Activated CD8-positive, alpha-beta memory T cell treated with anti-CD3 and anti-CD28 coated beads, Interleukin-2, amount 10 ng/mL, durations not matched to agents 7 days and 5 days (primary cell): ENCODE measurements at regions not wholly inside any gene's neighbourhood (a gene's known extent, or its start where the extent isn't known, plus 50 kb on each side); places are given as distances from the start of the nearest gene placed in this dataset.

Experiments
- ATAC-seq: fragments of 150-1000 bp; cut with Tn5 transposase; one replicate; pipeline ENCODE4 v1.10.0; 2021; ENCODE audit warnings: moderate library complexity
- CTCF ChIA-PET: fragments of 350-600 bp; sonication (Branson Sonifier 250); formaldehyde crosslinking; loops from one replicate; lab custom pipeline; 2021; ENCODE audit warnings: antibody characterized with exemption; lab: Charles Lee
- DNase-seq: peaks from one replicate; pipeline ENCODE4 v3.0.0-alpha.2; 2020
- H3K27ac Mint-ChIP-seq: one replicate; pipeline ENCODE4 v1.8.0; 2021; ENCODE audit warnings: mild to moderate bottlenecking, mixed read lengths
- H3K27me3 Mint-ChIP-seq: one replicate; pipeline ENCODE4 v1.8.0; 2021; ENCODE audit warnings: mixed read lengths
- H3K36me3 Mint-ChIP-seq: one replicate; pipeline ENCODE4 v1.8.0; 2021; ENCODE audit warnings: mild to moderate bottlenecking, mixed read lengths
- H3K4me1 Mint-ChIP-seq: one replicate; pipeline ENCODE4 v1.8.0; 2021; ENCODE audit warnings: mixed read lengths
- H3K4me3 Mint-ChIP-seq: one replicate; pipeline ENCODE4 v1.8.0; 2021; ENCODE audit warnings: mild to moderate bottlenecking, moderate library complexity, mixed read lengths
- H3K9me3 Mint-ChIP-seq: one replicate; pipeline ENCODE4 v1.8.0; 2022; ENCODE audit warnings: low read depth, mixed read lengths

- CTCF ChIA-PET, result no interaction called here
- no peaks in the 10 kb centered on the region for H3K9me3 Mint-ChIP-seq
- ATAC-seq (no peak), DNase-seq (no peak)
- no peak overlapping the region for H3K27ac Mint-ChIP-seq
- H3K4me3 Mint-ChIP-seq, result no peak overlapping the region
- H3K27me3 Mint-ChIP-seq, result no peaks in the 10 kb centered on the region
- H3K4me1 Mint-ChIP-seq, result no peaks in the 10 kb centered on the region
- H3K36me3 Mint-ChIP-seq, result no peaks in the 10 kb centered on the region
Measured at GRCh38 chr4:164423819-164424218, 330.1 kb upstream of the SMIM31 start.

DNA sequence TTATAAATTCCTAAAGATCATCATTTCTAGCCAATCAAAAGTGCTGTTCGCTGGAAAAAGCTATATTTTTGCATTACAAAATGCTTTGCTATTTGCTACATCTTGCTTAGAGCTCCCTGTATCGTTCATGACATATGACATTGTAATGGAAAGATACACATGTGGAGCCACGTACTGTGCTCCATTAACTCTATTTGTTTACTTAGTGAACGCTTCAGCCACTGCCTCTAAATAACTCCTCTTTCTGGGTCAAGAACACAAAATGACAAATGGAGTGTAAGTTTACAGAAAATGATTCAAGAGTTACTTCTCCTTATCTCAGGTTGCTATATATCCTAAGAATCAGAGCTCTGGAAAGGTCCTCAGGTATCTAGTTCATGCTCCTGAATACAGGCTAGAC lies 329.1 kb upstream of the SMIM31 start:
- CTCF ChIA-PET, result no interaction called here
- Mint-ChIP-seq H3K27me3 (no peaks in the 10 kb centered on the region), H3K9me3 (no peaks in the 10 kb centered on the region), H3K4me1 (no peaks in the 10 kb centered on the region), H3K36me3 (no peaks in the 10 kb centered on the region), H3K27ac (no peak overlapping the region), H3K4me3 (no peak overlapping the region)
- no peak for DNase-seq
- ATAC-seq, result no peak

- no peaks in the 10 kb centered on the region for H3K27me3 Mint-ChIP-seq
- H3K27ac Mint-ChIP-seq, result no peak overlapping the region
- ATAC-seq (no peak), DNase-seq (no peak)
- H3K4me1 Mint-ChIP-seq, result no peaks in the 10 kb centered on the region
- H3K4me3 Mint-ChIP-seq, result no peak overlapping the region
- peaks cover 4% of the 10 kb centered on the region for H3K9me3 Mint-ChIP-seq
- no peaks in the 10 kb centered on the region for H3K36me3 Mint-ChIP-seq
- CTCF ChIA-PET, result no interaction called here
Measured at GRCh38 chr4:164428561-164428960, 325.4 kb upstream of the SMIM31 start.

- DNase-seq (no peak), ATAC-seq (no peak)
- no peaks in the 10 kb centered on the region for H3K4me1 Mint-ChIP-seq
- H3K36me3 Mint-ChIP-seq, result no peaks in the 10 kb centered on the region
- no peaks in the 10 kb centered on the region for H3K27me3 Mint-ChIP-seq
- H3K9me3 Mint-ChIP-seq, result no peaks in the 10 kb centered on the region
- H3K27ac Mint-ChIP-seq, result no peak overlapping the region
- no peak overlapping the region for H3K4me3 Mint-ChIP-seq
- CTCF ChIA-PET, result no interaction called here
Measured at GRCh38 chr4:164438321-164438720, 315.6 kb upstream of the SMIM31 start.

GRCh38 chr4:164439037-164439436 lies 314.9 kb upstream of the SMIM31 start:
- Mint-ChIP-seq H3K27me3 (no peaks in the 10 kb centered on the region), H3K4me3 (no peak overlapping the region), H3K27ac (no peak overlapping the region), H3K4me1 (no peaks in the 10 kb centered on the region), H3K9me3 (no peaks in the 10 kb centered on the region), H3K36me3 (no peaks in the 10 kb centered on the region)
- CTCF ChIA-PET, result no interaction called here
- ATAC-seq (no peak), DNase-seq (no peak)

DNA sequence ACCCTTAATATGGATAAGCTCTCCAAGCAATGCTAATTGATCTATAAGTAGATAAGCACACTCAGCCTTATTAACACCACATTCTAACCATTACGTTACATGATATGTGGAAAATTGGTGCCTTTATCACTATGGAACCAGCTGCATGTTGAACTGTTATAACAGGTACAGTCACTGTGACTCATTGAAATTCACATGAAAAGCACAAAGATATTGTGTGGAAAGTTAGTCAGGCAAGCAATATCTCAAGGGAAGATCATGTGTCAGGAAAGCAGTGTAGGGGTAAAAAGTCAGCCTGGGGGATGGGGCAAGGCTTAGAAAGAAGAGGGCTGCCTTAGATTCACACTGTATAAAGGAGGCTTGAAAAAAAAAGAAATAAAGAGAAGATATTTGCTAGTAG lies 313.7 kb upstream of the SMIM31 start:
- Mint-ChIP-seq H3K9me3 (no peaks in the 10 kb centered on the region), H3K4me3 (no peak overlapping the region), H3K4me1 (no peaks in the 10 kb centered on the region), H3K27ac (no peak overlapping the region), H3K36me3 (no peaks in the 10 kb centered on the region), H3K27me3 (no peaks in the 10 kb centered on the region)
- ATAC-seq (no peak), DNase-seq (no peak)
- CTCF ChIA-PET, result no interaction called here

GRCh38 chr4:164441109-164441508 lies 312.8 kb upstream of the SMIM31 start:
- Mint-ChIP-seq H3K4me1 (no peaks in the 10 kb centered on the region), H3K9me3 (no peaks in the 10 kb centered on the region), H3K27ac (no peak overlapping the region), H3K27me3 (no peaks in the 10 kb centered on the region), H3K36me3 (no peaks in the 10 kb centered on the region), H3K4me3 (no peak overlapping the region)
- CTCF ChIA-PET, result interaction anchor here (0.7 kb wide), 1 partner anchor 891 kb away, joined by 3 read pairs; no protein-coding TSS in a partner anchor
- ATAC-seq, result no peak
- DNase-seq, result no peak

- Mint-ChIP-seq H3K36me3 (no peaks in the 10 kb centered on the region), H3K27ac (no peak overlapping the region), H3K27me3 (no peaks in the 10 kb centered on the region), H3K4me3 (no peak overlapping the region), H3K4me1 (no peaks in the 10 kb centered on the region), H3K9me3 (no peaks in the 10 kb centered on the region)
- no peak for ATAC-seq
- DNase-seq, result no peak
- CTCF ChIA-PET, result no interaction called here
Measured at GRCh38 chr4:164442180-164442579, 311.8 kb upstream of the SMIM31 start.

DNA sequence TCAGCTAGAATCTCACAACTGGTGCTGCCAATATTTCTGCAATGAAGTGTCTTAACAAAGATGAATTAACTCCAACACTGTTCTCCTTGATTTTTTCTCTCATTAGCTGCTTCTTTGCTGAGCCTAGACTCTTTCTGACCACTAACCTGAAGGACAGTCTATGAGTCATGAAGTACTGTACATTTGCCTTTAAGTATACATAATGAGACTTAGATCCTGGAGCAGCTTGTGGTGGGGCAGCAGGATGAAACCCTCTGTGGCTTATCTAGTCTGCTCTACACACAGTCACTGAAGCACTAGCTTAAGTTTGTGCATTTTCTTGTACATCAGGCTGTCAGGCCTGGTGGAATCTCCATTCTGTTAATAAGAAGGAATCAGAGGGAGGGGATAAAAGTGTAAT lies 307.4 kb upstream of the SMIM31 start:
- no peaks in the 10 kb centered on the region for H3K4me1 Mint-ChIP-seq
- H3K9me3 Mint-ChIP-seq, result peaks cover 2% of the 10 kb centered on the region
- DNase-seq (no peak), ATAC-seq (no peak)
- CTCF ChIA-PET, result no interaction called here
- H3K27me3 Mint-ChIP-seq, result no peaks in the 10 kb centered on the region
- no peak overlapping the region for H3K27ac Mint-ChIP-seq
- no peaks in the 10 kb centered on the region for H3K36me3 Mint-ChIP-seq
- no peak overlapping the region for H3K4me3 Mint-ChIP-seq

DNA sequence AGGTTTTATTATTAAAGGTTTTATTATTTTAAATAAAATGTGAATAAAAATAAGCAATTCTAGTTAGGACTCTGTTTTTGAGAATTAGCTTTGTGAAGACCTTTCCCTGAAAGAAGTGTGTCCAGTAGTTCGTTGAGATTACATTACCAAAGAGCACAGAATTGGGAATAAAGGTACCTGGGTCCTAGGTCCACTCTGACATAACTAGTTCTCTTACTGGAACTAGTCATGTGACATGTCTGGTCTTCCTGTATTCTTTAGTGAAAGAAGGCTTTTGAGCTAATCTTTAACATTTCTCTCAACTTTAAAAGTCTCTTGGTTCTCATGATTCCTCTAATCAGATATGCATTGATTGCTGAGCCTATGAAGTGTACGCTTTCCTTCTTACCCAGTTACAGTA lies 292.0 kb upstream of the SMIM31 start:
- Mint-ChIP-seq H3K4me1 (no peaks in the 10 kb centered on the region), H3K9me3 (peaks cover 1% of the 10 kb centered on the region), H3K36me3 (no peaks in the 10 kb centered on the region), H3K27ac (no peak overlapping the region), H3K27me3 (no peaks in the 10 kb centered on the region), H3K4me3 (no peak overlapping the region)
- ATAC-seq, result no peak
- DNase-seq, result no peak
- CTCF ChIA-PET, result no interaction called here

DNA sequence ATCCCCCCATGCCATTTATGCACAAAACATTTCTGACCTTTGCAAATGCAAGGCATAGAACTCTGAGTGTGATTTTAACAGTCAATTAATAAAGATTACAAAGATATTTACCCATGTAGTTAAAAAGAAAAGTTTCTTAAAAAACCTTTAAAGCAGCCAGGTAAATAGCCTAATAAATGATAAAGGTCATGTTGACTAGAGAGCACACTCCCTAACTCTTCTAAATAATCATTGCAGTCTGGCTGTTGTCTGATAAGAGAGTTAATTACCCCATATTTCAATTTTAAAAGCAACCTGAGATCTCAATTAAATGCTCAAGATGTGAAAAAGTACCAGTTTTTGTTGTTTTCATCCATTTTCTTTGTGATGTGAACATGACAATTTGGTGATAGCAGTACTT lies 291.5 kb upstream of the SMIM31 start:
- ATAC-seq (no peak), DNase-seq (no peak)
- Mint-ChIP-seq H3K9me3 (peaks cover 1% of the 10 kb centered on the region), H3K4me1 (no peaks in the 10 kb centered on the region), H3K36me3 (no peaks in the 10 kb centered on the region), H3K27me3 (no peaks in the 10 kb centered on the region), H3K4me3 (no peak overlapping the region), H3K27ac (no peak overlapping the region)
- CTCF ChIA-PET, result no interaction called here

GRCh38 chr4:164464313-164464712 lies 289.6 kb upstream of the SMIM31 start:
- no peaks in the 10 kb centered on the region for H3K4me1 Mint-ChIP-seq
- ATAC-seq (no peak), DNase-seq (no peak)
- no peak overlapping the region for H3K4me3 Mint-ChIP-seq
- peaks cover 1% of the 10 kb centered on the region for H3K9me3 Mint-ChIP-seq
- H3K27ac Mint-ChIP-seq, result no peak overlapping the region
- CTCF ChIA-PET, result no interaction called here
- no peaks in the 10 kb centered on the region for H3K27me3 Mint-ChIP-seq
- no peaks in the 10 kb centered on the region for H3K36me3 Mint-ChIP-seq

- H3K36me3 Mint-ChIP-seq, result no peaks in the 10 kb centered on the region
- peaks cover 3% of the 10 kb centered on the region for H3K9me3 Mint-ChIP-seq
- no peaks in the 10 kb centered on the region for H3K4me1 Mint-ChIP-seq
- H3K27ac Mint-ChIP-seq, result no peak overlapping the region
- no peak overlapping the region for H3K4me3 Mint-ChIP-seq
- no peak for ATAC-seq
- CTCF ChIA-PET, result no interaction called here
- no peak for DNase-seq
- H3K27me3 Mint-ChIP-seq, result no peaks in the 10 kb centered on the region
Measured at GRCh38 chr4:164467493-164467892, 286.4 kb upstream of the SMIM31 start.

GRCh38 chr4:164481306-164482091 lies 272.4 kb upstream of the SMIM31 start:
- no peak overlapping the region for H3K4me3 Mint-ChIP-seq
- H3K36me3 Mint-ChIP-seq, result no peaks in the 10 kb centered on the region
- ATAC-seq (no peak), DNase-seq (no peak)
- H3K4me1 Mint-ChIP-seq, result no peaks in the 10 kb centered on the region
- H3K9me3 Mint-ChIP-seq, result no peaks in the 10 kb centered on the region
- no peaks in the 10 kb centered on the region for H3K27me3 Mint-ChIP-seq
- CTCF ChIA-PET, result no interaction called here
- H3K27ac Mint-ChIP-seq, result no peak overlapping the region

DNA sequence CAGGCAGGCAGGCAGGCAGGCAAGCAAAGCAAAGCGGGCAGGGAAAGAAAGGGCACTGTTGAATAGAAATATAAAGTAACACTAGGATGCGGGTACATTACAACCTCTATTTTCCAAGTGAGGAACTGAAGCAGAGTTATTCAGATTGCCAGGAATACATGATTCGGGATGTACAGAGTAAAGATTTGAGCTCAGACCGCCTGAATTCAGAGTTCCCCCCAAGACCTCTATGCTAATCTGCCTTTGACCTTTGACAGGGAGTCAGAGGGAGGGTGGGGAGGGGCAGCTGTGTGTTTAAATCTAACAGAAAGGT lies 271.9 kb upstream of the SMIM31 start:
- ATAC-seq (no peak), DNase-seq (no peak)
- no peak overlapping the region for H3K4me3 Mint-ChIP-seq
- H3K4me1 Mint-ChIP-seq, result no peaks in the 10 kb centered on the region
- H3K27me3 Mint-ChIP-seq, result no peaks in the 10 kb centered on the region
- no peak overlapping the region for H3K27ac Mint-ChIP-seq
- no peaks in the 10 kb centered on the region for H3K9me3 Mint-ChIP-seq
- CTCF ChIA-PET, result no interaction called here
- H3K36me3 Mint-ChIP-seq, result no peaks in the 10 kb centered on the region
